ENCODE measurements at regions not wholly inside any gene's neighbourhood (a gene's known extent, or its start where the extent isn't known, plus 50 kb on each side); places are given as distances from the start of the nearest gene placed in this dataset.

DNA sequence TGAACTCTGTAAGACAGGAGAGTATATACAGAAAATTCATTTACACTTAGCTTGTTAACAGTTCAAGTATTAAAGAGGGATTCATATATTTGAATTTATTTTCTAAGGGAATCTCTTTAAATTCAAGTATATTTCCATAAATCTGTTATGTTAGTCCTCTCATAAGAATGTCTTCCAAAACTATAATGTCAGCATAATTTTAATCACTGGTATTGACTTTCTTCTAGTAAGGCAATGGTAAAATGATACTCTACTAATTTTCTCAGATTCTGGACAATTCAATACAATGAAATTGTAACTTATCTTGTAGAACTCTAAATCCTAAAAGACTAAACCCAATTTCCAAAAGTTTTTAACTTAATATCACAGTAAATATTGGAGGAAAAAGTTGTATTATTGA, 66.3 kb upstream of the EPHA6 start:
- no peaks in the 10 kb centered on the region for H3K4me1 Mint-ChIP-seq (ENCODE audit: low read depth)

DNA sequence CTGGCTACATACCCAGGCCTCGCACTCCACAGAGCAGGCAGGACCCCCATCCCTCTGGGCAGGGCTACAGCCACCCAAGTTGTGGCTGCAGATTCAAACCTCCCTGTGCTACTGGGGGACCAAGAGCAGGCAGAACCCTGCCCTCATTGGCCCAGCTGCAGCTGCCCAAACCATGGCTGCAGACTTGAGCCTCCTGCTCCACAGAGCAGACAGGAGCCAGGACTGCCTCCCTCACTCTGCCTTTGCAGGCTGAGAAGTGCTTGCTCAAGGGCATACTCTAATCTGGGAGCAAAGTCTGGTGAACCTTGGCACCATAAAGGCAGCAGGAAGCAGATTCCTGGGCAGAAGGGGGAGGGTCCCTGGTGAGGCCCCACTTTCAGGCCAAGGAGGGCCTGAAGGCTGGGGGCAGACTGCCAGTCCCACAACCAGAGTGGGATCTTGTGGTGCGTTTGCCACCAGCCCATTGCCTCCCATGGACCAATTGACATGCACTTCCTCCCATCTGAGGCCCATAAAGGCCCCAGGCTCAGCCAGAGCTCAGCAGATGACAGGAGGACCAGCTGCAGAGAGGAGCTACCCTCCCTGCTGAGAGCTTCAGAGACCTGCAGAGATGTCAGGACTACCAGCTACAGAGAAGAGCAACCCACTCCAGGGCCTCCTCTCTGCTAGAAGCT, 64.2 kb upstream of the EPHA6 start:
- Mint-ChIP-seq H3K27ac (no peak overlapping the region), H3K4me3 (ENCODE audit: low read depth) (no peak overlapping the region), H3K9me3 (ENCODE audit: low read depth) (peaks cover under 1% of the 10 kb centered on the region), H3K27me3 (no peaks in the 10 kb centered on the region), H3K36me3 (ENCODE audit: insufficient read depth) (no peaks in the 10 kb centered on the region), H3K4me1 (ENCODE audit: low read depth) (peaks cover under 1% of the 10 kb centered on the region)
- TF ChIP-seq CTCF (IDR thresholded peaks at IDR 0.05; ENCODE audit: unreplicated experiment), result no peak
- DNase-seq (ENCODE audit: low spot score, unreplicated experiment), result no peak

More for the DNA sequence above, 66.3 kb upstream of the EPHA6 start:
- no peak overlapping the region for H3K4me3 Mint-ChIP-seq (ENCODE audit: low read depth)
- H3K27ac Mint-ChIP-seq, result no peak overlapping the region
- no peaks in the 10 kb centered on the region for H3K27me3 Mint-ChIP-seq
- no peak for TF ChIP-seq CTCF (IDR thresholded peaks at IDR 0.05; ENCODE audit: unreplicated experiment)
- no peaks in the 10 kb centered on the region for H3K9me3 Mint-ChIP-seq (ENCODE audit: low read depth)
- no peak for DNase-seq (ENCODE audit: low spot score, unreplicated experiment)
- H3K36me3 Mint-ChIP-seq (ENCODE audit: insufficient read depth), result no peaks in the 10 kb centered on the region

GRCh38 chr3:96753124-96753523, 61.3 kb upstream of the EPHA6 start:
- Mint-ChIP-seq H3K27ac (no peak overlapping the region), H3K4me1 (ENCODE audit: low read depth) (peaks cover 16% of the 10 kb centered on the region), H3K4me3 (ENCODE audit: low read depth) (no peak overlapping the region), H3K9me3 (ENCODE audit: low read depth) (peaks cover 5% of the 10 kb centered on the region), H3K36me3 (ENCODE audit: insufficient read depth) (no peaks in the 10 kb centered on the region), H3K27me3 (no peaks in the 10 kb centered on the region)
- DNase-seq (ENCODE audit: low spot score, unreplicated experiment), result no peak
- no peak for TF ChIP-seq CTCF (IDR thresholded peaks at IDR 0.05; ENCODE audit: unreplicated experiment)

- TF ChIP-seq CTCF (IDR thresholded peaks at IDR 0.05; ENCODE audit: unreplicated experiment), result no peak
These were observed 60.3 kb upstream of the EPHA6 start for GRCh38 chr3:96754128-96754527.

GRCh38 chr3:96755519-96755918, 58.9 kb upstream of the EPHA6 start:
- TF ChIP-seq CTCF (IDR thresholded peaks at IDR 0.05; ENCODE audit: unreplicated experiment), result no peak
- H3K36me3 Mint-ChIP-seq (ENCODE audit: insufficient read depth), result no peaks in the 10 kb centered on the region
- DNase-seq (ENCODE audit: low spot score, unreplicated experiment), result no peak
- peak overlapping the region; percentile 91 for H3K27ac Mint-ChIP-seq
- peaks cover 16% of the 10 kb centered on the region for H3K4me1 Mint-ChIP-seq (ENCODE audit: low read depth)
- no peaks in the 10 kb centered on the region for H3K27me3 Mint-ChIP-seq
- H3K4me3 Mint-ChIP-seq (ENCODE audit: low read depth), result no peak overlapping the region
- peaks cover 5% of the 10 kb centered on the region for H3K9me3 Mint-ChIP-seq (ENCODE audit: low read depth)

More at GRCh38 chr3:96754128-96754527, 60.3 kb upstream of the EPHA6 start:
- peaks cover 16% of the 10 kb centered on the region for H3K4me1 Mint-ChIP-seq (ENCODE audit: low read depth)
- DNase-seq (ENCODE audit: low spot score, unreplicated experiment), result no peak
- peaks cover 5% of the 10 kb centered on the region for H3K9me3 Mint-ChIP-seq (ENCODE audit: low read depth)
- no peaks in the 10 kb centered on the region for H3K36me3 Mint-ChIP-seq (ENCODE audit: insufficient read depth)
- no peaks in the 10 kb centered on the region for H3K27me3 Mint-ChIP-seq
- no peak overlapping the region for H3K27ac Mint-ChIP-seq
- no peak overlapping the region for H3K4me3 Mint-ChIP-seq (ENCODE audit: low read depth)

Measured in progenitor cell of endocrine pancreas (in vitro differentiated cells).